VCaP (cell line): ENCODE measurements at regions not wholly inside any gene's neighbourhood (a gene's known extent, or its start where the extent isn't known, plus 50 kb on each side); places are given as distances from the start of the nearest gene placed in this dataset.

Experiments used
- H3K27ac ChIP-seq: fragments of 450-650 bp; 2 replicates; pipeline ENCODE4 v1.5.1; 2017
- CTCF ChIP-seq: fragments of 450-650 bp; conservative IDR thresholded peaks from 2 replicates; pipeline ENCODE4 v1.5.1; 2017; ENCODE audit warnings: mild to moderate bottlenecking, moderate library complexity

- no peak for TF ChIP-seq CTCF
These were observed 64.0 kb upstream of the ELOVL5 start for GRCh38 chr6:53412751-53413150.

GRCh38 chr6:53412021-53412715 lies 63.4 kb upstream of the ELOVL5 start:
- TF ChIP-seq CTCF, result no peak
- H3K27ac ChIP-seq, result no peak overlapping the region

More at GRCh38 chr6:53412751-53413150, 64.0 kb upstream of the ELOVL5 start:
- no peak overlapping the region for H3K27ac ChIP-seq

- TF ChIP-seq CTCF, result no peak
- H3K27ac ChIP-seq, result no peak overlapping the region
These were observed 62.7 kb upstream of the ELOVL5 start for GRCh38 chr6:53411451-53411850.

- peak; percentile 81 for TF ChIP-seq CTCF
- no peak overlapping the region for H3K27ac ChIP-seq
These were observed 61.9 kb upstream of the ELOVL5 start for GRCh38 chr6:53410508-53411258.

- no peak for TF ChIP-seq CTCF
- no peak overlapping the region for H3K27ac ChIP-seq
These were observed 60.1 kb upstream of the ELOVL5 start for GRCh38 chr6:53408826-53409225.

- no peak for TF ChIP-seq CTCF
- no peak overlapping the region for H3K27ac ChIP-seq
These were observed 50.2 kb upstream of the ELOVL5 start for GRCh38 chr6:53399027-53399344.

- no peak for TF ChIP-seq CTCF
- no peak overlapping the region for H3K27ac ChIP-seq
These were observed 49.7 kb upstream of the ELOVL5 start for GRCh38 chr6:53398247-53399026.
